KG1 (cell line): ENCODE measurements at regions not wholly inside any gene's neighbourhood (a gene's known extent, or its start where the extent isn't known, plus 50 kb on each side); places are given as distances from the start of the nearest gene placed in this dataset.

Experiments used
- DNase-seq: peaks from one replicate; lab custom pipeline; 2025; lab: John Stamatoyannopoulos, UW

DNA sequence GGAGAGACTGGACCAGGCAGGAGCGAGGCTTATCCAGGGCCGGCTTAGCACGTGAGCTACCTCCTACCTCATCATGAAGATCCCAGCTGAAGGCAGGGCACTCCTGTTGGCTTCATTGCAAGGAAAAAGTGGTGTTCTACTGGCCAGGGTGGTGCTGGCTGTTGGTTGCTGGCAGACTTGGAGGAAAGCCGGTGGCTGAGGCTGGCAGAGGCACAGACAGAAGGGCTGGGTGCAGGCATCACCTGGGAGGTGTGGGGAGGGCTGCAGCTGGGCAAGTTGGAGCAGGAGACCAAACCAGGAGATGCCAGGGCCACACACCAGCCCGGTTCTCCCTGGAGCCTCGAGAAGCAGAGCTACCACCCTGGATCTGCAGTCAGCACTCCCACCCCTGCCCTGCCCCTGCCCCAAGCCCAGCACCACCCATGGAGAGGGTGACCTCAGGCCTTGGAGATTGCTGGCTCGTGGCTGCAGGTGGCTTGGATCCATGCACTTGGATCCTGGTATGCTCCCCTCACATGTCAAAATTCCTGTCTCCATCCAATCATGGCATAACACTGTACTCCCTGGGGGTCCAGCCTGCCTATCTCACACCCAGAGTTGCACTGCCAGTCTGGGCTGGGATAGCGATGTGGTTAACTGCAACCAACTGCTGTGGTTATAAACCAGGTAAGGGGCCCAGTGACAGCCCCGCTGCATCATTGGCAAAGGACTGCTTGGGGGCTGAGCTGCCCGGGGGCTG, 49.7 kb downstream of the GLI2 start:
- DNase-seq = no peak

GRCh38 chr2:120786038-120786960, 50.6 kb downstream of the GLI2 start:
- no peak for DNase-seq

- no peak for DNase-seq
These were observed 51.6 kb downstream of the GLI2 start for GRCh38 chr2:120787111-120787821.

GRCh38 chr2:120787822-120788700, 52.4 kb downstream of the GLI2 start:
- DNase-seq = no peak

- DNase-seq = no peak
These were observed 55.7 kb downstream of the GLI2 start for GRCh38 chr2:120791243-120791961.

DNA sequence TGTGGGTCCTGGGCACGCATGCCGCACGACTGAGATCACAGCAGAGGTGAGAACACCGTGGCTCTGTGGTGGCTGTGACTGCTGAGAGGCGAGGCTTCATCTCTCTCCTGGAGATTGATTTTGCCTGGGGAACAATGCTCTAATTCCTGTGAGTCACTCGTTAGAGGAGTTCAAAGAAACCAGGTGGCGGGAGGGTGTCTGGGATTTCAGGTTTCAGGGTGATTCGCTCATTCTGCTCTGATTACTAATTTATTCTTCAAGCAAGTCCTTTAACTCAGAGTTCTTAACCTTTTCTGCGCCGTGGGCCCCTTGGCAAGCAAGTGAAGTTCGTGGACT, 56.3 kb downstream of the GLI2 start:
- DNase-seq = no peak

DNA sequence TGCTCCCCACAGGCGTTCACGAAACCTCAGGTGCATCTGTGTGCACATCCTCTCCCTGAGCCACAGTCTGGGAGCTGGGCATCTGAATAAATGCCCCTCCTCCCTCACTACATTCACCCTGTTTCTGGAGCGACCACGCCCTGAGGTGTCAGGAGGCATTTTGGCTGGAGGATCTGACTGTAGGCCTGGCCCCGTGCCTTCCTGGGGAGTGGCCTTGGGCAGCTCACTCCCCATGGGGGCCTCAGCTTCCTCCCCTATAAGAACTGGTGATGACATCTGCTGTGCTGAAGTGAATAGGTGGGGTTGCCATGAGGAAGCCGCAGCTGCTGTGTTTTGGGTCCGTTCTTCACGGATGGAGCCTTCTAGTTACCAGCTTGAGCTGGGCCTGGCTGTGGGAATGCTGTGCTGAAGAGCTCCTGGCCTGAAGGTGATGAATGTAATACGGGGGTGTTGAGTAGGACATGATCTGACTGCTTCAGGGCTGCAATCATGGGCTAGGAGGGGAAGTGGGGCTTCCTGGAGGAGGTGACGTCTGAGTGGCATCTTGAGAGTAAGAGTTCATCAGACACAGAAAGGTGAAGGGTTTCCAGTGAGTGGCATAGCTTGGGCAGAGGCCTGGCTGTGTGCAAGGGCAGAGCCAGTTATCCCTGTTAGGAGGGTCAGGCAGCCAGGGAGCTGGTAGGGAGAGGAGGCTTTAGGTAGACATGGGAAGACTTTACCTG, 58.2 kb downstream of the GLI2 start:
- DNase-seq = no peak

- no peak for DNase-seq
These were observed 59.0 kb downstream of the GLI2 start for GRCh38 chr2:120794716-120795115.

- DNase-seq = no peak
These were observed 60.4 kb downstream of the GLI2 start for GRCh38 chr2:120796094-120796493.

DNA sequence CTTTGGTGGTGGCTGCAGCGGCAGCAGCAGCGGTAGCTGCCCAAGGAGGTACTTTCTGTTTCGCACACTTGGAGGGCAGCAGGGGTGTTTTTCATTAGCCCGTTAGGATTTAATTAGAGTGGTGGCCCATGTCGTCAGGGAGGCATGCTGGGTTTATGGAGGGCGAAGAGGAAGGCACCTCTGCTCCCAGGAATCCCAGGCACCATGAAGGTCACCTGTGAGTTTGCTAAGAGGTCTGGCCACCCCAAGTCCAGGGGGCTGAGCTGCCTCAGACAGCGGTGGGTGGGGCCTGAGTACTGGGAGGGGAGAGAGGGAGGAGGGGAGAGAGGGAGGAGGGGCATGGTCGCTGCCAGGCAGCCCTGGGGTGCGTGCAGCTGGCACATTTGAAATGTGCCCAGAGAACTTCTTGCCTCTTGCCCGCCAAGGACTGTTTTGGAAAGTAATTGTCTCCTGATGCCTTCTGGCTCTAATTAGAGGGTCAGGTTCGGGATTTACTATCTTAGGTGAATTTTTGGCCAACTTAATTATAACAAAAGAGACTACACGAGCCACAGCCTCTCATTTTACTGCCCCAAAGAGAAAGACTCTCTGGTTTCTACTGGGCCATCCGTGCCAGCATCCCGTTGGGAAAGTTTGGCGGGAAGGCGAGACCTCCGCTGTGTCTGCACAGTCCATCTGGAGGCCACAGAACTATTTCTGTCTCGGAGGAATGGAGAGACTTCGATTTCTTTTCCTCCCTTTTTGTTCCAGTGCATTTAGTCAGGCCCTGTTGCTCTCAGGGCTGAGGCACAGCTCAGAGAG, 62.0 kb downstream of the GLI2 start:
- no peak for DNase-seq

DNA sequence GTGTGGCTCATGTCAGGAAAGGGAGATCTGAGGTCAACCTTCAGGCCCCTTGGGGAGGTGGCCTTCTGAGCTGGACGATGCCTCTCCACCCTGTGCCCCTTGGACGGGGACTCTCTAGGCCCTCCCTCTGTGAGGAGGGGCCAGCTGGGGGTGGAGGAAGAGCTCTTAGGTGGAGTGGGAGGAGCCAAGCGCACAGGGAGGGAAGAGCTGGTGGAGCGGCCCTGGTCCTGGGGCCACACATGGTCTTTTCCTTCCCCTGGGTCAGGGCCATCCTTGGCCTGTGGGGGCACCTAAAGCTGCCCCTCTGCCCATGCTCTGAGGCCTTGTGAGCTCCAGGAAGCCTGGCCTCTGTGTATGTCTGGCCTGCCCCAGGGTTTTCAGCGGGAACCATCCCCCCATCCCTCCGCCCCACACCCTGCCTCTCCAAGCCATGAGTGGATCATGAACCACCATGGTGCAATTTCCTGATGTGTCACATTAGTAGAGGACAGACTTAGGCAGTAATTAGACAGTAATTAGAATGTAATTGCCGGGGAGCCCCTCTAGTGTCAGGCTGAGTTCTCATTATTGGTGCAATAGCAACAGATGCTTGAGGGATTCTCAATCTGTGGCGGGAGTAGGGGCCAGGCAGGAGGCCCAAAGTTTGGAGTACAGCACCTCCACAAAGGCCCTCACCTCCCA, 63.0 kb downstream of the GLI2 start:
- DNase-seq = no peak

DNA sequence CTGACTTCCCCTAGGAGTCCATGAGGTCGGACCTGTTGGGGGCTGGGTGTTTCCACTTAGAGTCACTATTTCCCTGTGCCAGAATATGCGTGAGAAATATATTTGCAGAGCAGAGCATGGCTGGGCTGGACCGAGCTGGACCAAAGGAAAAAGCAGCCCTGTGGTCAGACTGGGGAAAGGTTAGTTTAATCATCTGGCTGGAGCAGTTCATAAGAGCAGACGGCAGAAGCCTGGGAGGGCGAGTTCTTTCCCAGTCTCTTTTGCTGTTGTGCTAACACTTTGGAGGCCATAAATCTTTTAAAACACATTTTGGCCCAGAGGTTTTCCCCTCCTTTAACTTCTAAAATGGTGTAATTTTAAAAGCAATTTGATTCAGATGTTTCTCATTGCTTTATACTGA, 66.5 kb downstream of the GLI2 start:
- DNase-seq = no peak

- DNase-seq = no peak
These were observed 67.3 kb downstream of the GLI2 start for GRCh38 chr2:120802867-120803484.

DNA sequence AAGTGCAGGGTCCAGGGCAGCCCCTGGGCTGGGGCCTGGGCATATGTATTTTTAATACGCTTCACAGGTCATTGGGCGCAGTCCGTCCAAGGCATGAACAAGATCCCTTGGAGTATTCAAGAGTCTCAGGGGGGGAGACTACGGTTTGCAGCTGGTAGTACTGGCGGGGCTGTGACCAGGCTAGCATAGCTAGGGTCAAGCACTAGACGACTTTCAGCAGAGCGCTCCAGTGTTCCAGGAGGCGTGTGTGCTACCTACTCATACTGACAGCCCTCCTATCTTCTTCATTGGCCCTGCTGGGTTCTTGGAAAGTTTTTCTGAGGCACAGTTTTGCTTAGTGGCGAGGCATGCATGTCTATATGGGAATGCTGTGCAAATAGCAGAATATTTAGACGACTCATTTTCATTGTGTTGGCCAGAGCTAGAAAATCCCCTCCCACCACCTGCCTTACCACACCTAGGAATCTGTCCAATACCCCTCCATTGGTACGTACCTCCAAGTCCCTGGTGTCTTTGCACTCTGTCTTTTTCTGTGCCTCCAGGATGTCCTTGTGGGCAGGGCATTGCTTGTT, 68.2 kb downstream of the GLI2 start:
- no peak for DNase-seq

DNA sequence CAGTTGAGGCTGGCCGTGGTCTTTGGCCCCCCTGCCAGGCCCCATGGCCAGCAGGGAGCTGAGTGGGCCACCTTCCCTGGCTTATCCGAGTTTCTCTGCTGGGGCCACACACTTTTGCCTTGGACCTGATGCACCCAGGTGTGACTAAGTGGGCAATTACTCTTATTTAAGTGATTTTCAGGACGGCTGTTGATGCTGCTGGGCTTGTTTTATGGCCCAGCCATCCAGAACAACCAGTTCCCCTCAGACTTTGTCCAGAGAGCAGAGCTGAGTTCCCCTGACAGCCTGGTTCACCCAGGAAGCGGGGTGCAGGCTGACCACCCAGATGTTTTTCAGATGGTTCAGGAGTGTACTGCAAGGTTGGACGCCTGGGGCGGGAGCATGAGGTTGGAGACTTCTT, 68.8 kb downstream of the GLI2 start:
- DNase-seq = no peak

GRCh38 chr2:120805011-120805410, 69.3 kb downstream of the GLI2 start:
- no peak for DNase-seq

DNA sequence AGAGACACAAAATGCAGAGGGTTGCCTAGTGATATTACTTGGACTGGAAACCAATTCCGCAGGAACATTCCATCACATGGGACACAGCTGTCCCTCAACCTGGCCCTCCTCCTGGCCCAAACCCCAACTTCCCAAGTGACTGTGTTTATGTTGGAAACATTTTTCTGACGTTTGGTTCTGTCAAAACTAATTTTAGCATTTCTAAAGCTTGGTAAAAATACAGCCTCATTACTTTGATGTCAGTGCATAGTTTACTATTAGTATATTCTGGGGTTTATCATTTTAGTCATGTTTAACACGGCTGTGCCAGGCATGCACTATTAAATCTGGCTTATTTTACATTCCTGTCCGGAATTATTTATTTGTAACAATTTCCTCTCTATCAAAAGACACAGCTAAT, 69.9 kb downstream of the GLI2 start:
- no peak for DNase-seq

GRCh38 chr2:120807751-120808150, 72.1 kb downstream of the GLI2 start:
- DNase-seq = no peak
